OCI-LY7 (cell line): ENCODE measurements at regions not wholly inside any gene's neighbourhood (a gene's known extent, or its start where the extent isn't known, plus 50 kb on each side); places are given as distances from the start of the nearest gene placed in this dataset.

Source experiments
- BruUV-seq: library from RNA; stranded (reverse); fragments of 400-500 nt; replicated peaks from 2 replicates; lab custom pipeline; 2021; lab: Mats Ljungman, UMichigan
- CTCF ChIA-PET: fragments of 300-600 bp; sonication (Branson Sonifier 250); formaldehyde crosslinking; loops from one replicate; lab custom pipeline; 2022; ENCODE audit warnings: antibody characterized with exemption; ENCODE audit not compliant: unreplicated experiment; lab: Charles Lee
- POLR2A ChIA-PET: fragments of 300-600 bp; sonication (Branson Sonifier 250); formaldehyde crosslinking; loops from one replicate; lab custom pipeline; 2022; ENCODE audit warnings: antibody characterized with exemption; lab: Charles Lee
- DNase-seq: peaks from one replicate; pipeline ENCODE4 v3.0.0-alpha.2; 2015; ENCODE audit warnings: low spot score
- H2AFZ ChIP-seq: fragments of 200-600 bp; sonication (generic), shearing (Covaris generic); 2 replicates; pipeline ENCODE4 v1.6.1; 2014; ENCODE audit warnings: mild to moderate bottlenecking, antibody characterized with exemption, low read length, moderate library complexity
- H3K27ac ChIP-seq: fragments of 200-600 bp; sonication (generic); 2 replicates; pipeline ENCODE4 v1.5.1; 2014; ENCODE audit warnings: mixed run types, low read depth, mild to moderate bottlenecking, moderate library complexity, low read length, inconsistent platforms; ENCODE audit not compliant: poor library complexity, severe bottlenecking
- H3K36me3 ChIP-seq: fragments of 200-600 bp; sonication (generic); 2 replicates; pipeline ENCODE4 v1.6.1; 2014; ENCODE audit warnings: mild to moderate bottlenecking, antibody characterized with exemption, low read length, moderate library complexity, mixed read lengths; ENCODE audit not compliant: insufficient read depth
- H3K4me1 ChIP-seq: fragments of 200-600 bp; sonication (generic); 2 replicates; pipeline ENCODE4 v1.5.1; 2014; ENCODE audit warnings: mild to moderate bottlenecking, low read length; ENCODE audit not compliant: insufficient read depth, poor library complexity, severe bottlenecking
- H3K4me2 ChIP-seq: fragments of 200-600 bp; sonication (generic); 2 replicates; pipeline ENCODE4 v1.6.1; 2014; ENCODE audit warnings: mild to moderate bottlenecking, low read length
- H3K4me3 ChIP-seq: fragments of 200-600 bp; sonication (generic); 2 replicates; pipeline ENCODE4 v1.5.1; 2014; ENCODE audit warnings: mild to moderate bottlenecking, low read depth, low read length; ENCODE audit not compliant: poor library complexity, severe bottlenecking
- H3K79me2 ChIP-seq: fragments of 200-600 bp; sonication (generic); 2 replicates; pipeline ENCODE4 v1.6.1; 2016; ENCODE audit warnings: low read depth, mild to moderate bottlenecking, low read length, moderate library complexity, mixed read lengths; ENCODE audit not compliant: insufficient read depth
- H3K9me2 ChIP-seq: fragments of 200-600 bp; sonication (generic); 2 replicates; pipeline ENCODE4 v1.6.1; 2016; ENCODE audit warnings: mild to moderate bottlenecking, low read length, mixed read lengths; ENCODE audit not compliant: insufficient read depth
- H3K9me3 ChIP-seq: fragments of 200-600 bp; sonication (generic); 2 replicates; pipeline ENCODE4 v1.6.1; 2014; ENCODE audit warnings: mild to moderate bottlenecking, mixed run types, low read length, mixed read lengths
- H4K20me1 ChIP-seq: fragments of 200-600 bp; sonication (generic); 2 replicates; pipeline ENCODE4 v1.6.1; 2014; ENCODE audit warnings: mild to moderate bottlenecking, antibody characterized with exemption, low read length, moderate library complexity, mixed read lengths; ENCODE audit not compliant: insufficient read depth
- CTCF ChIP-seq: fragments of 200-600 bp; sonication (generic); conservative IDR thresholded peaks from 2 replicates; pipeline ENCODE4 v1.5.1; 2014; ENCODE audit warnings: mild to moderate bottlenecking, antibody characterized with exemption, low read length, moderate library complexity, mixed read lengths
- EZH2phosphoT487 ChIP-seq: fragments of 200-600 bp; sonication (generic); IDR thresholded peaks from 2 replicates; pipeline ENCODE4 v1.6.1; 2018; ENCODE audit warnings: low read depth, borderline replicate concordance, mild to moderate bottlenecking, mixed run types, antibody characterized with exemption, low read length, moderate library complexity, mixed read lengths
- intact Hi-C: fragments of 100-400 bp; cut with micrococcal nuclease; formaldehyde crosslinking; loops from one replicate; pipeline ENCODE4 v1.10.0; 2022; ENCODE audit not compliant: unreplicated experiment

GRCh38 chr5:2617461-2617860, 134.0 kb downstream of the IRX2 start:
- DNase-seq = no peak
- no TSS peak for BruUV-seq
- Histone ChIP-seq H3K9me2 (no peaks in the 10 kb centered on the region), H2AFZ (no peak overlapping the region), H3K4me2 (no peak overlapping the region), H3K4me3 (no peak overlapping the region), H3K79me2 (no peaks in the 10 kb centered on the region), H3K4me1 (no peaks in the 10 kb centered on the region), H4K20me1 (no peaks in the 10 kb centered on the region), H3K9me3 (no peaks in the 10 kb centered on the region), H3K36me3 (no peaks in the 10 kb centered on the region), H3K27ac (no peak overlapping the region)
- TF ChIP-seq CTCF = no peak
- no peak for TF ChIP-seq EZH2phosphoT487
- POLR2A ChIA-PET = no interaction called here
- CTCF ChIA-PET = no interaction called here
- intact Hi-C loops = no loop called here

DNA sequence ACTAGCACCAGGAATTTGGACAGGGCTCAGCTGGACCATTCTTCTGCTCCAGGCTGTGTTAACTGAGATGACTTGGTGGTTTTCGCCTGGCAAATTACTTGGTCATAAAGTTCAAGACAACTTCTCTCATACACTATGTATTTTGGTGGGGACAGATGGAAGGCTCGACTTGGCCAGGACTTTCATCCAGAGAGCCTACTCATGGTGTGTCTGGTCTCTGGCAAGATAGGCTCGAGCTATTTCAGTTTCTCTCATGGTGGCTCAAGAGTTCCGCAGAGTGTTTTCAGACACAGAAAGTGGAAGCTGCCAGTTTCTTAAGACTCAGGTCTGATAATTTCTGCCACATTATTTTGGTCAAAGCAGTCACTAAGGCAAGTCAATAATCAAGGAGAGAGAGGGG, 135.6 kb downstream of the IRX2 start:
- BruUV-seq = no TSS peak
- Histone ChIP-seq H3K9me2 (no peaks in the 10 kb centered on the region), H3K4me3 (no peak overlapping the region), H3K36me3 (no peaks in the 10 kb centered on the region), H3K9me3 (no peaks in the 10 kb centered on the region), H3K4me2 (no peak overlapping the region), H2AFZ (no peak overlapping the region), H3K79me2 (no peaks in the 10 kb centered on the region), H4K20me1 (no peaks in the 10 kb centered on the region), H3K4me1 (no peaks in the 10 kb centered on the region), H3K27ac (no peak overlapping the region)
- DNase-seq = no peak
- POLR2A ChIA-PET = interaction anchor here (0.7 kb wide), 1 partner anchor 9 kb away, joined by 3 read pairs; no protein-coding TSS in a partner anchor
- TF ChIP-seq CTCF (no peak), EZH2phosphoT487 (no peak)
- intact Hi-C loops = no loop called here
- CTCF ChIA-PET = no interaction called here

- no peak overlapping the region for H3K27ac ChIP-seq
- POLR2A ChIA-PET = interaction anchor here (0.5 to 0.8 kb wide), 2 partner anchors 8 to 670 kb away, joined by 3 read pairs; no protein-coding TSS in a partner anchor
- DNase-seq = no peak
- H3K4me3 ChIP-seq = no peak overlapping the region
- intact Hi-C loops = no loop called here
- no peaks in the 10 kb centered on the region for H4K20me1 ChIP-seq
- CTCF ChIA-PET = no interaction called here
- H3K79me2 ChIP-seq = no peaks in the 10 kb centered on the region
- TF ChIP-seq CTCF (no peak), EZH2phosphoT487 (no peak)
- no TSS peak for BruUV-seq
- H2AFZ ChIP-seq = no peak overlapping the region
- no peaks in the 10 kb centered on the region for H3K4me1 ChIP-seq
- H3K4me2 ChIP-seq = no peak overlapping the region
- H3K9me3 ChIP-seq = no peaks in the 10 kb centered on the region
- no peaks in the 10 kb centered on the region for H3K9me2 ChIP-seq
- no peaks in the 10 kb centered on the region for H3K36me3 ChIP-seq
Measured at GRCh38 chr5:2614571-2614970, 136.9 kb downstream of the IRX2 start.
